Activated naive CD8-positive, alpha-beta T cell treated with anti-CD3 and anti-CD28 coated beads, Interleukin-2, amount 10 ng/mL, durations not matched to agents 7 days and 5 days (primary cell): ENCODE measurements at regions not wholly inside any gene's neighbourhood (a gene's known extent, or its start where the extent isn't known, plus 50 kb on each side); places are given as distances from the start of the nearest gene placed in this dataset.
"Not testable (repeated sequence)": the region's sequence is repeated elsewhere in the genome, so short reads cannot be mapped to it uniquely, and the experiment has no call there.

ENCODE experiments used
- ATAC-seq: fragments of 150-1000 bp; cut with Tn5 transposase; one replicate; pipeline ENCODE4 v1.10.0; 2021; ENCODE audit warnings: low read depth, moderate library complexity
- POLR2A ChIA-PET: fragments of 350-600 bp; sonication (Branson Sonifier 250); formaldehyde crosslinking; loops from one replicate; lab custom pipeline; 2021; ENCODE audit warnings: antibody characterized with exemption; lab: Charles Lee
- DNase-seq: peaks from one replicate; pipeline ENCODE4 v3.0.0; 2021
- H3K27ac Mint-ChIP-seq: one replicate; pipeline ENCODE4 v1.8.0; 2022; ENCODE audit warnings: mild to moderate bottlenecking, mixed read lengths
- H3K27me3 Mint-ChIP-seq: one replicate; pipeline ENCODE4 v1.8.0; 2022; ENCODE audit warnings: mild to moderate bottlenecking, moderate library complexity, mixed read lengths
- H3K36me3 Mint-ChIP-seq: one replicate; pipeline ENCODE4 v1.8.0; 2021; ENCODE audit warnings: mild to moderate bottlenecking, mixed read lengths
- H3K4me1 Mint-ChIP-seq: one replicate; pipeline ENCODE4 v1.8.0; 2021; ENCODE audit warnings: mixed read lengths
- H3K4me3 Mint-ChIP-seq: one replicate; pipeline ENCODE4 v1.8.0; 2022; ENCODE audit warnings: mild to moderate bottlenecking, moderate library complexity, mixed read lengths
- H3K9me3 Mint-ChIP-seq: one replicate; pipeline ENCODE4 v1.8.0; 2021; ENCODE audit warnings: mixed read lengths

DNA sequence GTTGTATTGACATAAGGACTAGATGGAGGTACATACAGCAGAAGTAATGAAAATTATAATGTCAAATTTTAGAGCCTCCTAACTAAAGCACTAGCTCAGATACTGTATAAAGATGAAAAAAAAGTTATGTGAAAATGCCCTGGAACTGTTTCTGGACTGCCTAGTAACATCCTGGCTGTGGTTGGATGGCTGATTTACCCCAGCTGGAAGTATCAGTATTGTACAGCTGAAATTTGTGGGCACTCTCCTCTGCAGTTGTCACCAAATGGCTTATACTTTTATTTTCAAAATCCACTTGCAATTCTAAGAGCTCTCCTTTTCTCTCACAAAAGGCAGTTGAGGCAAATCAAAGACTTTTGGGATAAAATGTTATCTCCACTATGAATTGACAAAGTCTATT lies 239.2 kb downstream of the RPIA start:
- POLR2A ChIA-PET = no interaction called here
- Mint-ChIP-seq H3K27ac (no peak overlapping the region), H3K4me3 (no peak overlapping the region), H3K36me3 (no peaks in the 10 kb centered on the region), H3K4me1 (no peaks in the 10 kb centered on the region), H3K9me3 (no peaks in the 10 kb centered on the region), H3K27me3 (peaks cover 15% of the 10 kb centered on the region)
- ATAC-seq = no peak
- no peak for DNase-seq

DNA sequence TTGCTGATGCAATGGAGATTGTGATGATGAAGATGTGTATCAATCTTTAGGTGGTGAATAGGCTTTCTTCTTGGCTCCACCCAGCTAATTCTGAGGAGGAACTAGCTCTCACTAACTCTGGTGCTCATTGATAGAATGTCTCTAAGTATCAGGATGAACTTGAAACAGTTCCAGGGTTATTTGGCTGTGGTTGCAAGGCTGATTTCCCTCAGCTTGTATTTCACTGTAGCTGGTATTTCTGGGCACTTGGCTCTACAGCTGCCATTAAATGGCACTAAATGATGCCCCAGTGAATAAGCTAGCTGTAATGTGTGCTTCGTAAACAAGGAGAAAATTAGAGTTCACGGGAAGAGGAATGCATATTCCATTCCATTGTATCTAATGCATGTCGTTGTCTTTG lies 241.2 kb downstream of the RPIA start:
- Mint-ChIP-seq H3K27ac (no peak overlapping the region), H3K4me1 (no peaks in the 10 kb centered on the region), H3K27me3 (peaks cover 13% of the 10 kb centered on the region), H3K9me3 (no peaks in the 10 kb centered on the region), H3K4me3 (no peak overlapping the region), H3K36me3 (no peaks in the 10 kb centered on the region)
- DNase-seq = no peak
- POLR2A ChIA-PET = no interaction called here
- no peak for ATAC-seq

GRCh38 chr2:88933091-88933490 lies 241.6 kb downstream of the RPIA start:
- no peaks in the 10 kb centered on the region for H3K9me3 Mint-ChIP-seq
- no peak overlapping the region for H3K27ac Mint-ChIP-seq
- DNase-seq (no peak), ATAC-seq (no peak)
- no peaks in the 10 kb centered on the region for H3K36me3 Mint-ChIP-seq
- H3K4me3 Mint-ChIP-seq = no peak overlapping the region
- H3K27me3 Mint-ChIP-seq = peaks cover 11% of the 10 kb centered on the region
- H3K4me1 Mint-ChIP-seq = no peaks in the 10 kb centered on the region
- POLR2A ChIA-PET = no interaction called here

GRCh38 chr2:88933980-88934379 lies 242.5 kb downstream of the RPIA start:
- no peak for ATAC-seq

GRCh38 chr2:88941178-88941577 lies 249.7 kb downstream of the RPIA start:
- H3K4me3 Mint-ChIP-seq, DNase-seq, ATAC-seq, H3K27me3 Mint-ChIP-seq, H3K4me1 Mint-ChIP-seq, H3K36me3 Mint-ChIP-seq, POLR2A ChIA-PET, H3K9me3 Mint-ChIP-seq, H3K27ac Mint-ChIP-seq: not testable (repeated sequence)

More at GRCh38 chr2:88933980-88934379, 242.5 kb downstream of the RPIA start:
- POLR2A ChIA-PET = no interaction called here
- no peak overlapping the region for H3K4me3 Mint-ChIP-seq
- no peaks in the 10 kb centered on the region for H3K9me3 Mint-ChIP-seq
- no peaks in the 10 kb centered on the region for H3K36me3 Mint-ChIP-seq
- peaks cover 4% of the 10 kb centered on the region for H3K27me3 Mint-ChIP-seq
- no peak overlapping the region for H3K27ac Mint-ChIP-seq
- DNase-seq = no peak
- no peaks in the 10 kb centered on the region for H3K4me1 Mint-ChIP-seq

DNA sequence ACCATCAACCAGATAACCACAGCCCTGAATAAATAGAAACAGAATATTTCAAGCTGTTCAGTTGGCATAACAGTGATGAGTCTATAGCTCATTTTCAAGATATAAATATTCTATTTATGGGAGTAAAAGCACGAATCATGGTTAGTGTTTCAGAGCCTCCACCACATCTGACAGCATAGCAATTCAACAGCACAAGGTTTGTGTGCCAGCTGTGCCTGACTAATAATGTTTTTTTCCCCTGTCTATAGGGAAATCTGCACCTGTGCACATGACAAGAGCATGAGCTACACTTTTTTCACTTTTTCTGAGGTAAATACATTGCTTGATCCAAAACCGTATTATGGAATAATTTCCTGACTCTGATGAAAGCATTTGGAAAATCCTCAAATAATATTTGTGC lies 251.3 kb downstream of the RPIA start:
- no peak for ATAC-seq

DNA sequence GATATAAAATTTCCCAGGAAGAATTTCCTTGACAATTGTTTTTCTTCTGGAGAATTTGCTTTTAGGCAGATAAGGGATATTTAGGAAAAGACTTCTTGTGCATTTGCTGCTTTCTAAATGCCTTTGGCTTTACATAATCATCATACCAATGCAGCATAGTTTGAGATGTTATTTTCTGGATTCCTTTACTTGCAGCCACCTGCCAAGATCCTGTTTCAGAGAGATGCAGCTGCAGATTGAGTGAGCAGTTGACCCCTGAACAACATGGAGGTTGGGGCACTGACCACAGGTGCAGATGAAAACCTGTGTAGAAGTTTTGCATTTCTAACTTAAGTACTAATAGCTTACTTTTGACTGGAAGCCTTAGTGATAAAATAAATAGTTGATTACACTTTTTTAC lies 257.9 kb downstream of the RPIA start:
- H3K4me1 Mint-ChIP-seq = no peaks in the 10 kb centered on the region
- no peaks in the 10 kb centered on the region for H3K9me3 Mint-ChIP-seq
- ATAC-seq = no peak
- H3K27me3 Mint-ChIP-seq = peaks cover 5% of the 10 kb centered on the region
- no peaks in the 10 kb centered on the region for H3K36me3 Mint-ChIP-seq
- H3K4me3 Mint-ChIP-seq = no peak overlapping the region
- no peak overlapping the region for H3K27ac Mint-ChIP-seq
- DNase-seq = no peak
- POLR2A ChIA-PET = no interaction called here

More for the DNA sequence above, 251.3 kb downstream of the RPIA start:
- no peaks in the 10 kb centered on the region for H3K4me1 Mint-ChIP-seq
- no peak for DNase-seq
- H3K36me3 Mint-ChIP-seq = no peaks in the 10 kb centered on the region
- no peak overlapping the region for H3K4me3 Mint-ChIP-seq
- POLR2A ChIA-PET = no interaction called here
- no peaks in the 10 kb centered on the region for H3K9me3 Mint-ChIP-seq
- H3K27me3 Mint-ChIP-seq = peaks cover 2% of the 10 kb centered on the region
- H3K27ac Mint-ChIP-seq = no peak overlapping the region

DNA sequence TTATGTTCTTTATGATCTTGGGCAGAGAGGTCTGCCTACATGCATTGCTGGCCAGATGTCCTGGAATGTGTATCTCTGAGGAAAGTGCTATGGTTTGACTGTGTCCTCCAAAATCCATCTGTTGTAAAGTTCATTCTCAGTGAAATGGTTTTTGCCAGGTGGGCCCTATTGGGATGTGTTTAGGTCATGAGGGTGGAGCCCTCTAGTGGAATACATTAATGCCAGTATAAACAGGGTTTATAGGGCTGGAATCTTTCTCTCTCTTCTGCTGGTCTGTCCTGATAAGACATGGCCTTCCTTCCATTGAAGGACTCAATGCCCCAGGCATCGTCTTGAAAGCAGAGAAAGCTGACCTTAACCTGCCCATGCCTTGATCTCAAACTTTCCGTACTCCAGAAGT lies 258.5 kb downstream of the RPIA start:
- Mint-ChIP-seq H3K27me3 (peaks cover 5% of the 10 kb centered on the region), H3K27ac (no peak overlapping the region), H3K36me3 (no peaks in the 10 kb centered on the region), H3K4me3 (no peak overlapping the region), H3K9me3 (no peaks in the 10 kb centered on the region), H3K4me1 (no peaks in the 10 kb centered on the region)
- DNase-seq (no peak), ATAC-seq (no peak)
- POLR2A ChIA-PET = no interaction called here

DNA sequence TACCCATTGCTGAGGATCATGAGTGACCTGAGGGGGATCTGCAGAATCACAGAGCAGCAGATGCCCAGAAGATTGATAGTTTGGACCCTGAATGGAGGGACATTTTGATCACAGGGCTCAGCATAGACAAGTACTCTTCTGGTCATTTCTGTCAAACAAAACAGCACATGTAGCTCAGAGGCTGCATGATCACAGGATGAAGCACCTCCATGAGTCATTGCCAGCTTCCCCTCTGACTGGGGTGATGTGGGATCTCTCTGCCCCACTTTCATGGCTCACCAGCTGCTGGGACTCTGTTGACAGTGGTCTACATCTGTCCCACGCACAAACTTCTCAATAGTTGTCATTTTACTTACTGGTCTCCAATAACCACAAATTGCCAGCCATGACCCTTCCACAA lies 264.1 kb downstream of the RPIA start:
- no peak overlapping the region for H3K27ac Mint-ChIP-seq
- H3K9me3 Mint-ChIP-seq = no peaks in the 10 kb centered on the region
- H3K27me3 Mint-ChIP-seq = peaks cover 21% of the 10 kb centered on the region
- H3K36me3 Mint-ChIP-seq = no peaks in the 10 kb centered on the region
- POLR2A ChIA-PET = no interaction called here
- ATAC-seq = no peak
- no peaks in the 10 kb centered on the region for H3K4me1 Mint-ChIP-seq
- DNase-seq = no peak
- no peak overlapping the region for H3K4me3 Mint-ChIP-seq

DNA sequence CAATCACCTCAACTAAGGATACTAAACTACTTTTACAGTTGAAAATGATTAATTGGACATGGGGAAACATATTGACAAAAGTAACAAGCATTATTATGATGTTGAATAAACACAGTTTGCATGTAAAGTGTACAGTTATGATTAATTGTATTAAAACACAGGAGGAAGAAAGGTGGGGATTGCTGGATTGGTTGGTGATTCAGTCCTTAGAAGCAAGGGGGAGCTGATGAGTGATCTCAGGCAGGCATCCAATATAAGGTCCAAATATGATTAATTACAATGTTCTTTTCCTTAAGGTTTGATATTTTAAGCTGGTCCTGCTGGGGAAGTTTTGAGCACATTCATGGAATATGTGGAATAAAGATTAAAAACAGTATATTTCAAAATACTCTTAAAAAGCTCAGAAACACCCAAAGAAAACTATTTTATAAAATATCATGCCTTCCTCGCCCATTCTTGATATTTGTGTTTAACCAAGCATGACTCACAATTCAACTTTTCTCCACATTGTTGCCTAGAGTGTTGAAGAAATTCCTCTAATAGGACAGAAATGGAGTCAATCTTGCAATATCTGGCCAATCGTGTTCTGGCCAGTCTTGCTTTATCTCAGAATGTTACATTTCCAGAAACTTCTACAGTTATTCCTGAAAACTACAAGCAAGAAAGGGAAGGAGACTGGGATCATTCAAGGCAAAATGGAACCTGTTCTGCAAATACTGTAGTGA lies 268.2 kb downstream of the RPIA start:
- ATAC-seq = no peak
- no peak overlapping the region for H3K4me3 Mint-ChIP-seq
- no peaks in the 10 kb centered on the region for H3K9me3 Mint-ChIP-seq
- no peaks in the 10 kb centered on the region for H3K36me3 Mint-ChIP-seq
- POLR2A ChIA-PET = no interaction called here
- no peaks in the 10 kb centered on the region for H3K4me1 Mint-ChIP-seq
- no peak for DNase-seq
- peaks cover 17% of the 10 kb centered on the region for H3K27me3 Mint-ChIP-seq
- no peak overlapping the region for H3K27ac Mint-ChIP-seq

GRCh38 chr2:88961323-88961722 lies 269.9 kb downstream of the RPIA start:
- H3K27me3 Mint-ChIP-seq = peaks cover 14% of the 10 kb centered on the region
- not testable (repeated sequence) for H3K27ac Mint-ChIP-seq, H3K36me3 Mint-ChIP-seq, H3K4me3 Mint-ChIP-seq, DNase-seq, ATAC-seq, H3K4me1 Mint-ChIP-seq, H3K9me3 Mint-ChIP-seq
- POLR2A ChIA-PET = interaction anchor here (0.6 kb wide), 1 partner anchor 224 kb away, joined by 4 read pairs; no protein-coding TSS in a partner anchor

GRCh38 chr2:88967844-88968243 lies 276.4 kb downstream of the RPIA start:
- H3K9me3 Mint-ChIP-seq = no peaks in the 10 kb centered on the region
- peaks cover 3% of the 10 kb centered on the region for H3K27me3 Mint-ChIP-seq
- no peak overlapping the region for H3K4me3 Mint-ChIP-seq
- DNase-seq (no peak), ATAC-seq (no peak)
- H3K27ac Mint-ChIP-seq = no peak overlapping the region
- H3K4me1 Mint-ChIP-seq = no peaks in the 10 kb centered on the region
- H3K36me3 Mint-ChIP-seq = no peaks in the 10 kb centered on the region
- POLR2A ChIA-PET = no interaction called here

DNA sequence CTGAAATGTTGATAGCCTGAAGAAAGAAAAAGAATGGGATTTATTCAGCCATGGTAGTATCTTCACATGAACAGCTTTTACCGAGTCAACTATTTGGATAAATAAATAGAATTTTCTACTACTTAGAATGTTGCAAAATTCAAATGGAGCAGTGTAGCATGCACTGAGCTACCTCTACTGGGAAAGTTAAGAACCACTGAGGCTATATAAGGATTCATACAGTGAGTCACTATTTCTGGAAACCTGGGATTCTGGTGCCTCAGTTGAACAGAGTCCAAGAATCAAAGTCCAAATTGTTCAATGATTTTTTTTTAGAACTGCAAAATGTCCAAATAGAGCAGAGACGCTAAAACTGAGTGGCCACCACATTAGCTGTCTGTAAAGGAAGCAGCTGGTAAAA lies 286.5 kb downstream of the RPIA start:
- peaks cover 13% of the 10 kb centered on the region for H3K27me3 Mint-ChIP-seq
- H3K4me3 Mint-ChIP-seq, POLR2A ChIA-PET, H3K36me3 Mint-ChIP-seq, H3K4me1 Mint-ChIP-seq, DNase-seq, H3K9me3 Mint-ChIP-seq, H3K27ac Mint-ChIP-seq, ATAC-seq: not testable (repeated sequence)

DNA sequence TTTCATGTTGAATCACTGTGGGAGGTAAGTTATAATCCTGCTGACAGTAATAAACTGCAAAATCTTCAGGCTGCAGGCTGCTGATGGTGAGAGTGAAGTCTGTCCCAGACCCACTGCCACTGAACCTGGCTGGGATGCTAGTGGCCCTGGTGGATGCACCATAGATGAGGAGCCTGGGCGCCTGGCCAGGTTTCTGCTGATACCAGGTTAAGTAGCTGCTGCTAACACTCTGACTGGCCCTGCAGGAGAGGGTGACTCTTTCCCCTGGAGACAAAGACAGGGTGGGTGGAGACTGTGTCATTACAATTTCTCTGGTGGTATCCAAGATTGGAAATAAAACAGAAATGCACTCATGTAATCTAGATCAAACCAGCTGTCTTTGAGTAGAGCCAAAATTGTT lies 287.0 kb downstream of the RPIA start:
- POLR2A ChIA-PET, H3K36me3 Mint-ChIP-seq, ATAC-seq, H3K4me1 Mint-ChIP-seq, H3K4me3 Mint-ChIP-seq, H3K27ac Mint-ChIP-seq, H3K9me3 Mint-ChIP-seq, DNase-seq: not testable (repeated sequence)
- peaks cover 13% of the 10 kb centered on the region for H3K27me3 Mint-ChIP-seq
